ENCODE measurements at regions not wholly inside any gene's neighbourhood (a gene's known extent, or its start where the extent isn't known, plus 50 kb on each side); places are given as distances from the start of the nearest gene placed in this dataset.

DNA sequence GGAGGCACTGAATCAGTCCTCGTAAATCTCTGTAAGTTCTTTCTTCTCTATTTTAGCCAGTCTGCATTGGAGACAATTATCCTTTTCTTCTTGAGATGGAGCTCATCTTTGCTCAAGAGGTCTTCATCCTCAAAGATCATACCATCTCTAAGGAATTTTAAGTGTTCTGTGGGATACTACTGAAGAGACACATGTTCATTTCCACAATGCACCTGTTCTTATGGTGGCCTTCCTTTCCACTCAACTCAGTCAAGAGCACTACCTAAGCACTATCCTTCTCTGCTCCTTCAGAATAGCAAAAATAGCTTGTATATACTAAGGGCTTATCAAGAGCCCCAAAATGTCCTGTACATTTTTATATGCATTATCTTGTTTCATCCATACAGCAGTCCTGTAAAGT, 214.0 kb downstream of the KLF5 start:
- no peak for DNase-seq

DNA sequence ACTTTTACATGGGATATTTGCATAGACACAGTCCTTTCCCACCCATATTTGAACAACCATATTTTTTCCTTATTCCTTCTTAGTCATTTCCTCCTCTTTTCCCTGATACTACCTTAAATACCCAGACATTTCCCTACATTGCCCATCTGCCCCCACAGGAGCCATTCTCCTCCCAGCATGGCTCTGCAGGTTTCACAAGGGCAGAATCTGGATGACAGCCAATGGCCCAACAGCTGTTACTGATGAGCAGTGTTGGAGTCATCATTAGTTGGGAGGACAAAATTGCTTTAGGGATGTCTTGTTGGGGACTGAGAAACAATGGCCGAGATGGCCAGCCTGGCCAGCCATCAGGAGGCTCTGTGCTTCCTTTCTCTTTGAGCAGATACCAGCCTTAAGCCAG, 209.5 kb downstream of the KLF5 start:
- DNase-seq: no peak

- no peak for DNase-seq
Measured at GRCh38 chr13:73266640-73267180, 207.9 kb downstream of the KLF5 start.

GRCh38 chr13:73262862-73263627, 204.2 kb downstream of the KLF5 start:
- DNase-seq: no peak

DNA sequence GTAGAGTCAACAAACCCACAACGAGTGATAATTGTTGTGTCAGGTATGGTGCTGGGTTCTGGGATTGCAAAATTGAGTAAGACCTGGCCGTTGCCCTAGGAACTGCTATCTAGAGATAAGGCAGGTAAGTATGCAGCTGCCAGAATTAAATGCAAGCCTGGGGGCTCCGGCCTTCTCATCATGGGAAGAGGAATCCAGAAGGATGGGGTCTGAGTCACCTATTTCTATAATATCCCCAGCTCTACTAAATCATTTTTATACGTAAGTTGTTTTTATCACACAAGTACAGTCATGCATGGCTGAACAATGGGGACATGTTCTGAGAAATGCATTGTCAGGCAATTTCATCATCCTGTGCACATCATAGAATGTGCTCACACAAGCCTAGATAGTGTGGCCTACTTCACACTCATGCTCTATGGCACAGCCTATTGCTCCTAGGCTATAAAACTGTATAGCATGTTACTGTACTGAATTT, 203.0 kb downstream of the KLF5 start:
- DNase-seq: no peak

- DNase-seq: no peak
Measured at GRCh38 chr13:73259061-73260017, 200.5 kb downstream of the KLF5 start.

GRCh38 chr13:73258406-73258805, 199.6 kb downstream of the KLF5 start:
- DNase-seq: no peak

- no peak for DNase-seq
Measured at GRCh38 chr13:73254827-73255226, 196.0 kb downstream of the KLF5 start.

DNA sequence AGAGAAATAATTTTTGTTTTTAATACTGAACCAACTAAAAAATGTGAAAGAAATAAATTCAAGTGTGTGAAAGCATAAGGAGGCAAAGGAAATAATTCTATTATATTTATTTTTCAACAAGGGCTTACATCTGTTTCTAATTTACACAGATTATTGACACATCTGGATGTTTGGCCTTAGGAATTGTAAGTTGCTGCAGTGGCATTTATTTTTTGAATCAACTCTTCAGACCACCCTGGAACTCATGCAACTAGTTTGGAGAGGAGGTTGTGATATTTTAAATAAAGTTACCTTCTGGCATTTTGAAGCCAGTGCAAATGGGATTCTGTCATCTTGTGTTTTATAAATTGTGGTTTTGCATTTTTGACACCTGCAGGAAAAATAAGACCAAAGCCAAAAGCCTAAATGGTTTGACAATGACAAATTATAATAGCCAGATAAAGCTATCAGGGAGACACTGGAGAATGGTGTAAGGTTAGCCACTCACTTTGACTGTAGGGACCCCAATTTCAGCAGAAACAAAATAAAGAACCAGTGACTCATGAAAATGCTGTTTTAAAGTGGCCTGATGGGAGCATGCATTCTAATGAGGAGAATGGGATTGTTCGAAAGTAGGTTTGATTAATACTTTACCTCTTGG, 192.9 kb downstream of the KLF5 start:
- no peak for DNase-seq

GRCh38 chr13:73250061-73250460, 191.3 kb downstream of the KLF5 start:
- DNase-seq: no peak

DNA sequence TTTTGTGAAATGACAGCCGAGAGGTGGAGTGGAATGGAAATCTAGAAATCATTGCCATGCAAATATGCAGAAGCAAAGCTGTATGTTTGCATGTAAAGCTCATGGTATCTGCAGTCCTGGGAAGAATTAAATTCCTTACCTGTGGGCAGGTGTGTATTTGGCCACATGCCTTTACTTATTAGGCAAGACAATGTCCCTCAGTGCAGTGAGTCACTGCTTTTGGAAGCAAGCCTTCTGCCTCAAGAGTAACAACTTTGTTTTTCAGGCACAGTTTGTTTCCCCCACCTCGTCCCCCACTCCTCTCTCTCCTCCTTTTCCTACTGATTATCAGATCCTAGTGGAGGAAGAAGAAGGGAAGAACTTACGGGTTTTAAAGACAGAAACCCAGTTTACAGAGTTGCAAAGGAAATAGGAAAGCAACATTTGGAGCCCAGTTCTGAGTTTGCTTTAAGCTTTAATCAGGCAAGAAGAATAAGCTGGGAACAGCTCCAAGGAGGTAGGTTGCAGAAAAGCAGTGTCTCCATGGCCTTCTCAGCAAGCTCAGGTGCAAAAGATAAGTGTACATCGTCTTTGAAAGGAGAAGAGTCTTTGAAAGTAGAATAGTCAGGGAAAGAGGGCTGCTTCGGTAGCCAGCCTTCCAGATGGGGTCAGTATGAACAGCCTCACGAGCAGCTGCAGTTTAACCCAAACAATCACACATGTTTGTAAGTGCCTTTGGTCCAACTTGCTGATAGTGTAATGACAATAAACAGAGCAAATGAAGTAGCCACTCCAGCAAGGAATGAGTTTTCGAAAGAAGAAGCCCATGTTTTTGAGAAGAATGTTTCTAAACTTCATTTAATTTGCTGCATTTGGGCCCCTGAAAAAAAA, 190.1 kb downstream of the KLF5 start:
- DNase-seq: no peak

DNA sequence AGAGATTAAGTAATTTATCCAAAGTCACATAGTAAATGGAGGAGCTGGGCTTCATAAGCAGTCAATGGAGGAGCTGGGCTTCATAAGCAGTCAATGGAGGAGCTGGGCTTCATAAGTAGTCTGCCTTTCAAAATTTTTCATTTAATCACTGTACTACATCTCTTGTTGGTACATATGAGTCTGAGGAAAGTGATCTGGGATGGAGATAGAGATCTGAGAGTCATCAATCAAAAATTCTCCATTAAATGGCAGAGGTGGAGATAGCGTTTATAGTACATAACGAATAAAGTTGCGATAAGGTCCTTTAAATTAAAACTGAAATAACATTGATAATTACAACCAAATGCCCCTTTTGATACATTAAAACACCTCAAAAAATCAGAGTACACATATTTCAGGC, 189.3 kb downstream of the KLF5 start:
- no peak for DNase-seq

DNA sequence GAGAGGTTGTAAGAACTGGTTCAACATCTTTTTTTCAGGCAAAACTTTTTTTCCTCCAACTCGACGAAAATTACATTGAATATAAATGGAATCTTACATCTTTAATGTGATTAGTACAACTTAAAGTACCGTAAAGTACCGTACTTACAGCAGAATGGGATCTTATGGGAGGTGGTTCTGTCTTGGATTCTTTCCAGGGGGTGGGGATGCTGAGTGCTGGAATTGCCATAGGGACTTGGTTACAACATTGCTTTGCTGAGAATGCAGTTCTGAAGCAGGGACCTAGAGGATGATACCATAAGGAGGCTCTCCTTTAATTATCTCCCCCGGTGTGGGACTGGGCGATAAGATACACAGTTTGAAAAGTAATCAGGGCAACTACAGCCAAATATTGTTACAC, 186.4 kb downstream of the KLF5 start:
- no peak for DNase-seq

DNA sequence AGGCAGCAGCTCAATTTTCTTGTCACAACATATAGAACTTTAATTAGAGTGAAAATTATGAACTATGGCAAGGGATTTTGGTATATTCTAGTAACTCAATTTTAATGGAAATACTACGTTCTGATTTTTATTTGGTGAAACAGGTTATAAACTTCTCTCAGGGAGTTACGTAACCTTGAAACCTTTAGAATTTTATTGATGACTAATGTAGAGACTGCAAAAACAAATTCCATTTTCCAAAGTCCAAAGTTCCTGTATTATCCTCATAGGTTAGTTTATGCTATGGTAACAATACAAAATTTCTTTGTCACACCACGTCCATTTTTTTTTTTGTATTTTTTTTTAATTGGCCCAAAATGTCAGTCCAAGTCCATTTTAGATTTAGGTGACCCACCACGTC, 185.7 kb downstream of the KLF5 start:
- no peak for DNase-seq

- DNase-seq: no peak
Measured at GRCh38 chr13:73242515-73243015, 183.8 kb downstream of the KLF5 start.

DNA sequence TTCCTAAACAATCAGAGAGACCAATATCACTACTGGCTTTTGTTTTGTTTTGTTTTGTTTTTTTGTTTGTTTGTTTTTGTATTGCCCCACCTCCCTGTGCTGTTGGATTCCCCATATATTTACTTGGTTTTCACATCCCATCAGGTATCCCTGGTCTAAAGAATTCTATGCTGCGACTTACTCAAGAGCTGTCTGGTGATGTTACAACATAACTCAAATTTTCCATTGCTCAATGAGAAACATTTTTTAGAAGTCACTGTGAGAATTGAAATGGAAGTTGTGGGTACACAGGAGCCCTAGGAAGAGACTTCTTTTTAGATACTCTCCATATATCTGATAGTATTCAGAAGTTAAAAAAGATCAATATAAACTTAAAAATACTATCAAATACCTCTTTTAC, 181.4 kb downstream of the KLF5 start:
- DNase-seq: no peak

- DNase-seq: no peak
Measured at GRCh38 chr13:73235385-73235784, 176.6 kb downstream of the KLF5 start.

- DNase-seq: no peak
Measured at GRCh38 chr13:73231471-73231870, 172.7 kb downstream of the KLF5 start.

DNA sequence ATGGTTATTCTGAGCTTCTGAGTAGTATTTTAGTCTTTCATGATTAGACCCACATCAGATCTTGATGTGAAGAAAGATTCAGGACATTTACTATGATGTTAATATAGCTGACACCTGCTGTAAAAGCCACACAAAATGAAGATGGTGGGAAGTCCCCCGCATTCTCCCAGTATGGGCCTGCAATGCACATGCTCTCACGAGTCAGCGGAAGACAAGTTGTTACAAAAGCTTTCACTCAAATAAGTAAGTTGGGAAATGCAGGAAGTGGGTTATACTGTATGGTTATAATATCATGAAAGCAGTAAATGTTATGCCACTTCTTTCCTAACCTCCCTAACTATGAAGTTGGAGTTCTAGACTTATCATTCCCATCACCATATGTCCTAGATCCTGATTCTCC, 171.9 kb downstream of the KLF5 start:
- DNase-seq: no peak

DNA sequence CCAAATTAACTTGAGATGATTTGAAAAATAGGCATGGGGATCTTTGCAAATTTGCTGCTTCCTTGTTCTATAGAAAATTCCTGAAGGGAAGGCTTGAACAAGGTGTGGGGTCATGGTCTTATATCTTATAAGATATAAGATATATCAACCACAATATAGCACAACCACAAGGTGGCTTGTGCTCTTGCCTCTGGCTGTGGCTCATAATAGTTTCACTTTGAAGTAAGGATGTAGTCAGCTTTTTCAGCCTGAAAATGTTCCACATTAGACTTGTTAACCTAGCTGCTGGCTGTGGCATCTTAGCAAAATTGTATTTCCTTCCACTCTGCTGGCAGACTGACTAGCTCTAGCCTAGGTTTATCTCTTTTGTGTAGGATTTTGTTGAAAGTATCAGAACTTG, 169.7 kb downstream of the KLF5 start:
- no peak for DNase-seq

- no peak for DNase-seq
Measured at GRCh38 chr13:73225990-73226389, 167.2 kb downstream of the KLF5 start.

DNA sequence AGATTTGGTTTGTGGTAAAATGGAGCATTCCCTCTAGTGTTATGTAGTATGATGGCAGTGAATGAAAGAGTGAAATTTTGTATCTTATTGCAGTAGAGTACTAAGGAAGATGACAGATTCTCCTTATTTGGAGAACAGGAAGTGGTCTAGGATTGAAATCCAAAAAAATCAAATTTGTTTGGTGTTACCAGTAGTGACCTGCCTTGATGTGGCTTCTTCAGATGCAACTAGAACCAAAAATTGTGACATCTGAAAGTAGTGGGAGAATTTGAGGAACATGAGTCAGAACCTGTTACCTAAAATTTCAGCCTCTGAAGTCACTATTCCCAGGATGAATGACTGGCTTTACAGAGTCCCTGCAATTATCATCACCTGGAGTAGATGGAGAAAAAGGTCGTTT, 165.9 kb downstream of the KLF5 start:
- DNase-seq: no peak
